ENCODE measurements at regions not wholly inside any gene's neighbourhood (a gene's known extent, or its start where the extent isn't known, plus 50 kb on each side); places are given as distances from the start of the nearest gene placed in this dataset.

DNA sequence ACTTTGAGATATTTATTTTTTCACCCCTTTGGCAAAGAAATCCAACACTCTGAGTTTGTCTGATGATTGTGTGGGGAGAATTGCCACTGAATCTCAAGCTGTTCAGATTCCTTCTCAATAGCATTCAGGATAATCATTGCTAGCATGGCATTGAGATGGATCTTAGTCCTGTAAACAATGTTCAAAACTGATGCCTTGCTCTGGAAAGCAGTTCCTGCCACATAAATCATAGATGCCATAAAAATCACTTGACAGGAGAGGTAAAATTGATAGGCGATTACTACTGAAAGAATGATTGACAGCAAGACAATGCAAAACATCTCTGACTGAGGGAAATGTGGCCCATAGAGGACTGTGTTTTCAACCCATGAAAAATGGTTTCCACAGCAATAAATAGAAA is 915.6 kb downstream of the TRHDE start:
- Histone ChIP-seq H3K4me3 (ENCODE audit: control insufficient read depth in 1 of 2, extremely low read depth in 1 of 2, low read length in 1 of 2) (no peak overlapping the region), H3K27ac (ENCODE audit: low read length) (no peak overlapping the region), H3K4me1 (ENCODE audit: control insufficient read depth in 1 of 2, extremely low read depth in 1 of 2, insufficient read depth in 2 of 2, low read length in 2 of 2) (no peaks in the 10 kb centered on the region), H3K9me3 (peaks cover 3% of the 10 kb centered on the region), H3K27me3 (replicated peaks in 1 of 2; ENCODE audit: control insufficient read depth in 2 of 2, extremely low read depth in 1 of 2, insufficient read depth in 2 of 2, low read length in 1 of 2) (no peaks in the 10 kb centered on the region), H3K36me3 (ENCODE audit: control insufficient read depth in 2 of 2, extremely low read depth in 1 of 2, insufficient read depth in 1 of 2, low read length in 1 of 2) (no peaks in the 10 kb centered on the region)
- ATAC-seq (replicated peaks in 1 of 4) (no peak), DNase-seq (no peak)
- Mint-ChIP-seq H3K9me3 (peaks cover 20 to 35% (median 31%) of the 10 kb centered on the region in 3 donors), H3K27me3 (no peaks in the 10 kb centered on the region), H3K27ac (no peak overlapping the region), H3K36me3 (no peaks in the 10 kb centered on the region), H3K4me3 (no peak overlapping the region), H3K4me1 (no peaks in the 10 kb centered on the region)
- ChIA-PET CTCF (no interaction called here), POLR2A (interaction anchor here in 1 of 2 donors (0.6 kb wide), 1 partner anchor 95 kb away, joined by 3 read pairs; no protein-coding TSS in a partner anchor)
- no CpG with 5 or more reads among the region's 1 CpG for WGBS (ENCODE audit: insufficient coverage)

DNA sequence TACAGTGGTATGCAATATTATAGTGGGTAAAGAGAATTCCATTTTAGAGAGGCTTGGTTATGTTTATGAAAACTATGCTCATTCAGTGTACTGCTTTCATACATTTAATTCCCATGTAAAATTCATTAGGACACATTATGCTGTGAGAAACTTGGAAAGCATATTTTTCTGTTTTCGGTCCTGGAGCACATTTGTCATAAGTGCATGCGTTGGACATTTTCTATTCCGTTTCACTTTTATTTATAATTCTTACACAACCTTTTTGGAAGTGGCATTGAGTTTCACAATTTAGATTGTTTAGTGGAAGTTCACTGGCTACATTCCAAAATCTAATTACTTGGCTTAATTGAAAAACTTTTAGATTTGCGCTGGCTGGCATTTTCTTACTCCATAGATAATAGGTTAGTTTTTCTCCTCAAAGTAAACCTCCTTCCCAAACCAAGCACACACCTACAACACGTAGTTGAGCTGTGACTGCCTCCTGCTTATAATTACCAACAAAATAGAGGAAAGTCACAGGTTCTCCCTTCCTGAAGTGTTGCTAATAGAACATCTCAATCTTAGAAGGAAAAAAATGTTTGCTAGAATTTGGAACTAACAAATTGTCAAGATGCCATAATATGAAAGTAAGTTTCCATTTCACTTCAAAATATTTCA is 938.5 kb downstream of the TRHDE start:
- Histone ChIP-seq H3K27me3 (replicated peaks in 1 of 2; ENCODE audit: control insufficient read depth in 2 of 2, extremely low read depth in 1 of 2, insufficient read depth in 2 of 2, low read length in 1 of 2) (no peaks in the 10 kb centered on the region), H3K27ac (ENCODE audit: low read length) (no peak overlapping the region), H3K9me3 (no peaks in the 10 kb centered on the region), H3K4me3 (ENCODE audit: control insufficient read depth in 1 of 2, extremely low read depth in 1 of 2, low read length in 1 of 2) (no peak overlapping the region), H3K36me3 (ENCODE audit: control insufficient read depth in 2 of 2, extremely low read depth in 1 of 2, insufficient read depth in 1 of 2, low read length in 1 of 2) (no peaks in the 10 kb centered on the region), H3K4me1 (ENCODE audit: control insufficient read depth in 1 of 2, extremely low read depth in 1 of 2, insufficient read depth in 2 of 2, low read length in 2 of 2) (no peaks in the 10 kb centered on the region)
- DNase-seq (no peak), ATAC-seq (replicated peaks in 1 of 4) (no peak)
- ChIA-PET POLR2A (no interaction called here), CTCF (no interaction called here)
- no peak overlapping the region for H3K4me3 Mint-ChIP-seq
- H3K27me3 Mint-ChIP-seq = no peaks in the 10 kb centered on the region
- peaks cover 8 to 26% (median 10%) of the 10 kb centered on the region in 3 donors for H3K9me3 Mint-ChIP-seq
- H3K36me3 Mint-ChIP-seq = no peaks in the 10 kb centered on the region
- H3K4me1 Mint-ChIP-seq = no peaks in the 10 kb centered on the region
- H3K27ac Mint-ChIP-seq = no peak overlapping the region
- no CpG with 5 or more reads among the region's 5 CpGs for WGBS (ENCODE audit: insufficient coverage)

GRCh38 chr12:73220951-73221350 is 948.8 kb downstream of the TRHDE start:
- DNase-seq (no peak), ATAC-seq (replicated peaks in 1 of 4) (no peak)
- POLR2A ChIA-PET = no interaction called here
- H3K9me3 ChIP-seq = no peaks in the 10 kb centered on the region
- no peak overlapping the region for H3K27ac ChIP-seq (ENCODE audit: low read length)
- Mint-ChIP-seq H3K4me1 (no peaks in the 10 kb centered on the region), H3K4me3 (no peak overlapping the region), H3K36me3 (no peaks in the 10 kb centered on the region), H3K27me3 (no peaks in the 10 kb centered on the region), H3K27ac (no peak overlapping the region), H3K9me3 (peaks cover 3 to 7% (median 5%) of the 10 kb centered on the region in 3 donors)
- no peaks in the 10 kb centered on the region for H3K36me3 ChIP-seq (ENCODE audit: control insufficient read depth in 2 of 2, extremely low read depth in 1 of 2, insufficient read depth in 1 of 2, low read length in 1 of 2)
- WGBS (ENCODE audit: insufficient coverage) = no CpG with 5 or more reads among the region's 2 CpGs
- H3K27me3 ChIP-seq (replicated peaks in 1 of 2; ENCODE audit: control insufficient read depth in 2 of 2, extremely low read depth in 1 of 2, insufficient read depth in 2 of 2, low read length in 1 of 2) = no peaks in the 10 kb centered on the region
- H3K4me1 ChIP-seq (ENCODE audit: control insufficient read depth in 1 of 2, extremely low read depth in 1 of 2, insufficient read depth in 2 of 2, low read length in 2 of 2) = no peaks in the 10 kb centered on the region
- CTCF ChIA-PET = no interaction called here
- no peak overlapping the region for H3K4me3 ChIP-seq (ENCODE audit: control insufficient read depth in 1 of 2, extremely low read depth in 1 of 2, low read length in 1 of 2)

GRCh38 chr12:73221398-73221797 is 949.2 kb downstream of the TRHDE start:
- no peaks in the 10 kb centered on the region for H3K36me3 ChIP-seq (ENCODE audit: control insufficient read depth in 2 of 2, extremely low read depth in 1 of 2, insufficient read depth in 1 of 2, low read length in 1 of 2)
- Mint-ChIP-seq H3K36me3 (no peaks in the 10 kb centered on the region), H3K27me3 (no peaks in the 10 kb centered on the region), H3K27ac (no peak overlapping the region), H3K9me3 (peaks cover under 1 to 7% (median 3%) of the 10 kb centered on the region in 3 donors), H3K4me3 (no peak overlapping the region), H3K4me1 (no peaks in the 10 kb centered on the region)
- ChIA-PET POLR2A (no interaction called here), CTCF (no interaction called here)
- H3K4me3 ChIP-seq (ENCODE audit: control insufficient read depth in 1 of 2, extremely low read depth in 1 of 2, low read length in 1 of 2) = no peak overlapping the region
- H3K27me3 ChIP-seq (replicated peaks in 1 of 2; ENCODE audit: control insufficient read depth in 2 of 2, extremely low read depth in 1 of 2, insufficient read depth in 2 of 2, low read length in 1 of 2) = no peaks in the 10 kb centered on the region
- H3K9me3 ChIP-seq = no peaks in the 10 kb centered on the region
- ATAC-seq (replicated peaks in 1 of 4) (no peak), DNase-seq (no peak)
- no peak overlapping the region for H3K27ac ChIP-seq (ENCODE audit: low read length)
- no peaks in the 10 kb centered on the region for H3K4me1 ChIP-seq (ENCODE audit: control insufficient read depth in 1 of 2, extremely low read depth in 1 of 2, insufficient read depth in 2 of 2, low read length in 2 of 2)

DNA sequence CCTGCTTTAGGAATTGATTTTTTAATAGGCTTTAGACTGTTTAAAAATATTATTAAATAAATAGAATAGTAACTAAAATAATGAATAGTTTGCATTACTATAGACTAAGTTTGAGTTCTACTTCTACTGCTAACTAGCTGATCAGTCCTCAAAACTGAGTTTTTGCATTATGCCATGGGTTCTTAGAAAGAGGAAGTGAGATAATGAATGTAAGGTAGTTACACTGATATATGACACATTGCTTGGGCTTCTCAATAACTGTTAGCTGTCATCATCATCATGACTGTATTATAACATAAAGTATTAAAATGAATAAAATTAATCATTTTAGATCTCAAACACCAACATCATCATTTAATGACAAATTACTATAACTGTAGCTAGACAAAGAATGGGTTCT is 949.7 kb downstream of the TRHDE start:
- H3K36me3 Mint-ChIP-seq = no peaks in the 10 kb centered on the region
- H3K27me3 Mint-ChIP-seq = no peaks in the 10 kb centered on the region
- peaks cover 0 to 7% (median 3%) of the 10 kb centered on the region in 3 donors for H3K9me3 Mint-ChIP-seq
- Histone ChIP-seq H3K36me3 (ENCODE audit: control insufficient read depth in 2 of 2, extremely low read depth in 1 of 2, insufficient read depth in 1 of 2, low read length in 1 of 2) (no peaks in the 10 kb centered on the region), H3K27me3 (replicated peaks in 1 of 2; ENCODE audit: control insufficient read depth in 2 of 2, extremely low read depth in 1 of 2, insufficient read depth in 2 of 2, low read length in 1 of 2) (no peaks in the 10 kb centered on the region), H3K9me3 (no peaks in the 10 kb centered on the region), H3K4me1 (ENCODE audit: control insufficient read depth in 1 of 2, extremely low read depth in 1 of 2, insufficient read depth in 2 of 2, low read length in 2 of 2) (no peaks in the 10 kb centered on the region), H3K27ac (ENCODE audit: low read length) (no peak overlapping the region), H3K4me3 (ENCODE audit: control insufficient read depth in 1 of 2, extremely low read depth in 1 of 2, low read length in 1 of 2) (no peak overlapping the region)
- ChIA-PET CTCF (no interaction called here), POLR2A (no interaction called here)
- DNase-seq = no peak
- ATAC-seq (replicated peaks in 1 of 4) = no peak
- H3K4me3 Mint-ChIP-seq = no peak overlapping the region
- H3K4me1 Mint-ChIP-seq = no peaks in the 10 kb centered on the region
- H3K27ac Mint-ChIP-seq = no peak overlapping the region

- H3K4me3 ChIP-seq (ENCODE audit: control insufficient read depth in 1 of 2, extremely low read depth in 1 of 2, low read length in 1 of 2) = no peak overlapping the region
- ChIA-PET POLR2A (no interaction called here), CTCF (no interaction called here)
- no peaks in the 10 kb centered on the region for H3K27me3 ChIP-seq (replicated peaks in 1 of 2; ENCODE audit: control insufficient read depth in 2 of 2, extremely low read depth in 1 of 2, insufficient read depth in 2 of 2, low read length in 1 of 2)
- no peak for ATAC-seq (replicated peaks in 1 of 4)
- no peaks in the 10 kb centered on the region for H3K27me3 Mint-ChIP-seq
- no CpG with 5 or more reads among the region's 1 CpG for WGBS (ENCODE audit: insufficient coverage)
- DNase-seq = no peak
- no peaks in the 10 kb centered on the region for H3K36me3 Mint-ChIP-seq
- no peak overlapping the region for H3K27ac Mint-ChIP-seq
- H3K9me3 ChIP-seq = peaks cover under 1% of the 10 kb centered on the region
- H3K27ac ChIP-seq (ENCODE audit: low read length) = no peak overlapping the region
- H3K4me1 ChIP-seq (ENCODE audit: control insufficient read depth in 1 of 2, extremely low read depth in 1 of 2, insufficient read depth in 2 of 2, low read length in 2 of 2) = no peaks in the 10 kb centered on the region
- H3K4me3 Mint-ChIP-seq = no peak overlapping the region
- H3K4me1 Mint-ChIP-seq = no peaks in the 10 kb centered on the region
- H3K36me3 ChIP-seq (ENCODE audit: control insufficient read depth in 2 of 2, extremely low read depth in 1 of 2, insufficient read depth in 1 of 2, low read length in 1 of 2) = no peaks in the 10 kb centered on the region
- H3K9me3 Mint-ChIP-seq = peaks cover 0 to 5% (median 3%) of the 10 kb centered on the region in 3 donors
Measured at GRCh38 chr12:73225371-73225937, 953.3 kb downstream of the TRHDE start.

- peaks cover 0 to 3% (median 2%) of the 10 kb centered on the region in 3 donors for H3K9me3 Mint-ChIP-seq
- no peaks in the 10 kb centered on the region for H3K4me1 Mint-ChIP-seq
- 100% methylated on average over 1 of the region's 2 CpGs for WGBS (ENCODE audit: insufficient coverage)
- ChIA-PET CTCF (no interaction called here), POLR2A (no interaction called here)
- Histone ChIP-seq H3K4me3 (ENCODE audit: control insufficient read depth in 1 of 2, extremely low read depth in 1 of 2, low read length in 1 of 2) (no peak overlapping the region), H3K36me3 (ENCODE audit: control insufficient read depth in 2 of 2, extremely low read depth in 1 of 2, insufficient read depth in 1 of 2, low read length in 1 of 2) (no peaks in the 10 kb centered on the region), H3K27ac (ENCODE audit: low read length) (no peak overlapping the region), H3K4me1 (ENCODE audit: control insufficient read depth in 1 of 2, extremely low read depth in 1 of 2, insufficient read depth in 2 of 2, low read length in 2 of 2) (no peaks in the 10 kb centered on the region), H3K9me3 (peaks cover 2% of the 10 kb centered on the region), H3K27me3 (replicated peaks in 1 of 2; ENCODE audit: control insufficient read depth in 2 of 2, extremely low read depth in 1 of 2, insufficient read depth in 2 of 2, low read length in 1 of 2) (no peaks in the 10 kb centered on the region)
- no peak for ATAC-seq (replicated peaks in 1 of 4)
- no peaks in the 10 kb centered on the region for H3K36me3 Mint-ChIP-seq
- no peak for DNase-seq
- no peak overlapping the region for H3K4me3 Mint-ChIP-seq
- no peaks in the 10 kb centered on the region for H3K27me3 Mint-ChIP-seq
- no peak overlapping the region for H3K27ac Mint-ChIP-seq
Measured at GRCh38 chr12:73225941-73226340, 953.8 kb downstream of the TRHDE start.

Data from T-cell (primary cell).